HG03460 (cell line): ENCODE measurements at regions not wholly inside any gene's neighbourhood (a gene's known extent, or its start where the extent isn't known, plus 50 kb on each side); places are given as distances from the start of the nearest gene placed in this dataset.
"Not testable (repeated sequence)": the region's sequence is repeated elsewhere in the genome, so short reads cannot be mapped to it uniquely, and the experiment has no call there.

Source experiments
- ATAC-seq: cut with Tn5 transposase; IDR thresholded peaks from one replicate; pipeline ENCODE4 v1.9.1; 2021; ENCODE audit not compliant: unreplicated experiment

GRCh38 chr11:98728421-98728820, 292.3 kb upstream of the CNTN5 start:
- no peak for ATAC-seq

- ATAC-seq: no peak
Observed at GRCh38 chr11:98729118-98729517, 291.6 kb upstream of the CNTN5 start.

- no peak for ATAC-seq
Observed at GRCh38 chr11:98732947-98733346, 287.8 kb upstream of the CNTN5 start.

- ATAC-seq: not testable (repeated sequence)
Observed at GRCh38 chr11:98733378-98733777, 287.4 kb upstream of the CNTN5 start.

GRCh38 chr11:98734686-98735085, 286.1 kb upstream of the CNTN5 start:
- ATAC-seq: no peak

GRCh38 chr11:98736833-98737232, 283.9 kb upstream of the CNTN5 start:
- no peak for ATAC-seq

GRCh38 chr11:98740321-98740720, 280.4 kb upstream of the CNTN5 start:
- no peak for ATAC-seq

GRCh38 chr11:98763446-98763845, 257.3 kb upstream of the CNTN5 start:
- not testable (repeated sequence) for ATAC-seq

- ATAC-seq: no peak
Observed at GRCh38 chr11:98766903-98767302, 253.8 kb upstream of the CNTN5 start.

GRCh38 chr11:98770046-98770445, 250.7 kb upstream of the CNTN5 start:
- ATAC-seq: not testable (repeated sequence)

- ATAC-seq: no peak
Observed at GRCh38 chr11:98771791-98772190, 249.0 kb upstream of the CNTN5 start.

- ATAC-seq: no peak
Observed at GRCh38 chr11:98772893-98773292, 247.9 kb upstream of the CNTN5 start.

- no peak for ATAC-seq
Observed at GRCh38 chr11:98793276-98793675, 227.5 kb upstream of the CNTN5 start.

GRCh38 chr11:98798333-98798732, 222.4 kb upstream of the CNTN5 start:
- no peak for ATAC-seq

GRCh38 chr11:98800696-98801095, 220.1 kb upstream of the CNTN5 start:
- ATAC-seq: no peak

GRCh38 chr11:98828986-98829708, 191.6 kb upstream of the CNTN5 start:
- ATAC-seq: no peak

GRCh38 chr11:98829971-98830370, 190.8 kb upstream of the CNTN5 start:
- no peak for ATAC-seq

- ATAC-seq: no peak
Observed at GRCh38 chr11:98834776-98835175, 186.0 kb upstream of the CNTN5 start.

GRCh38 chr11:98835335-98835734, 185.4 kb upstream of the CNTN5 start:
- ATAC-seq: no peak

- ATAC-seq: no peak
Observed at GRCh38 chr11:98836156-98836555, 184.6 kb upstream of the CNTN5 start.

GRCh38 chr11:98842187-98842586, 178.6 kb upstream of the CNTN5 start:
- ATAC-seq: no peak

GRCh38 chr11:98862169-98862568, 158.6 kb upstream of the CNTN5 start:
- no peak for ATAC-seq

- no peak for ATAC-seq
Observed at GRCh38 chr11:98871690-98872089, 149.1 kb upstream of the CNTN5 start.
